Mesendoderm (in vitro differentiated cells): ENCODE measurements at regions not wholly inside any gene's neighbourhood (a gene's known extent, or its start where the extent isn't known, plus 50 kb on each side); places are given as distances from the start of the nearest gene placed in this dataset.
A peak's percentile ranks its signal among the peaks of the same experiment; 100 is the strongest.

Experiments used
- DNase-seq: peaks from one replicate; pipeline ENCODE4 v3.0.0; 2013
- H2AK5ac ChIP-seq: 2 replicates; pipeline ENCODE4 v1.6.1; 2013; ENCODE audit warnings: low read length, inconsistent platforms
- H2BK120ac ChIP-seq: 2 replicates; pipeline ENCODE4 v1.6.1; 2013; ENCODE audit warnings: low read depth, mild to moderate bottlenecking, low read length, moderate library complexity, mixed read lengths
- H2BK15ac ChIP-seq: replicated peaks from 2 replicates; pipeline ENCODE4 v1.6.1; 2013; ENCODE audit warnings: low read depth, mild to moderate bottlenecking, moderate library complexity
- H2BK5ac ChIP-seq: 2 replicates; pipeline ENCODE4 v1.6.1; 2013; ENCODE audit warnings: low read length, inconsistent platforms
- H3K18ac ChIP-seq: 2 replicates; pipeline ENCODE4 v1.6.1; 2013; ENCODE audit warnings: mild to moderate bottlenecking, low read length, mixed read lengths
- H3K23ac ChIP-seq: one replicate; pipeline ENCODE4 v1.6.1; 2013; ENCODE audit warnings: low read length
- H3K27ac ChIP-seq: 2 replicates; pipeline ENCODE4 v1.5.1; 2013; ENCODE audit warnings: low read depth, mild to moderate bottlenecking, inconsistent platforms, low read length, moderate library complexity
- H3K27me3 ChIP-seq: 2 replicates; pipeline ENCODE4 v1.6.1; 2013; ENCODE audit warnings: low read length, control low read depth, mild to moderate bottlenecking, inconsistent platforms; ENCODE audit not compliant: insufficient read depth, poor library complexity
- H3K36me3 ChIP-seq: 2 replicates; pipeline ENCODE4 v1.6.1; 2013; ENCODE audit warnings: low read length, inconsistent platforms; ENCODE audit not compliant: control insufficient read depth, insufficient read depth
- H3K4ac ChIP-seq: one replicate; pipeline ENCODE4 v1.6.1; 2013; ENCODE audit warnings: low read depth, mild to moderate bottlenecking, low read length, moderate library complexity
- H3K4me1 ChIP-seq: 2 replicates; pipeline ENCODE4 v1.6.1; 2013; ENCODE audit warnings: low read depth, low read length, inconsistent platforms; ENCODE audit not compliant: control insufficient read depth
- H3K4me2 ChIP-seq: 2 replicates; pipeline ENCODE4 v1.6.1; 2013; ENCODE audit warnings: low read length
- H3K4me3 ChIP-seq: 2 replicates; pipeline ENCODE4 v1.5.1; 2013; ENCODE audit warnings: mild to moderate bottlenecking, low read length
- H3K56ac ChIP-seq: one replicate; pipeline ENCODE4 v1.6.1; 2013; ENCODE audit warnings: low read length
- H3K79me1 ChIP-seq: 2 replicates; pipeline ENCODE4 v1.6.1; 2013; ENCODE audit warnings: low read length, inconsistent platforms
- H3K79me2 ChIP-seq: 2 replicates; pipeline ENCODE4 v1.6.1; 2013; ENCODE audit warnings: mild to moderate bottlenecking, low read length; ENCODE audit not compliant: control insufficient read depth, insufficient read depth
- H3K9ac ChIP-seq: 2 replicates; pipeline ENCODE4 v1.6.1; 2013; ENCODE audit warnings: low read length, inconsistent platforms
- H4K5ac ChIP-seq: one replicate; pipeline ENCODE4 v1.6.1; 2013; ENCODE audit warnings: low read length
- H4K8ac ChIP-seq: one replicate; pipeline ENCODE4 v1.6.1; 2013; ENCODE audit warnings: low read depth, mild to moderate bottlenecking, control low read depth, low read length, moderate library complexity
- WGBS: extraction: QIAGEN DNeasy Blood & Tissue Kit; methylation state at CpG from one replicate; pipeline ENCODE4 v1.1.7; 2013; ENCODE audit warnings: low lambda C conversion rate, missing lambda C conversion rate; ENCODE audit not compliant: insufficient coverage; ENCODE audit errors: extremely low coverage; 5-methylcytosine and 5-hydroxymethylcytosine counted together

- Histone ChIP-seq H3K4me2 (no peak overlapping the region), H3K36me3 (no peaks in the 10 kb centered on the region), H3K79me1 (no peaks in the 10 kb centered on the region), H2AK5ac (no peak overlapping the region), H2BK15ac (no peak overlapping the region), H3K4me3 (no peak overlapping the region), H2BK120ac (no peak overlapping the region), H3K9ac (no peak overlapping the region), H2BK5ac (no peak overlapping the region), H3K4me1 (no peaks in the 10 kb centered on the region), H4K5ac (no peak overlapping the region), H4K8ac (no peak overlapping the region), H3K56ac (no peak overlapping the region), H3K23ac (no peak overlapping the region), H3K27ac (no peak overlapping the region), H3K27me3 (no peaks in the 10 kb centered on the region), H3K79me2 (no peaks in the 10 kb centered on the region), H3K4ac (no peak overlapping the region), H3K18ac (no peak overlapping the region)
- no peak for DNase-seq
- WGBS: no CpG with 5 or more reads among the region's 7 CpGs
Observed at GRCh38 chr18:57973889-57974288, 70.1 kb upstream of the NEDD4L start.

DNA sequence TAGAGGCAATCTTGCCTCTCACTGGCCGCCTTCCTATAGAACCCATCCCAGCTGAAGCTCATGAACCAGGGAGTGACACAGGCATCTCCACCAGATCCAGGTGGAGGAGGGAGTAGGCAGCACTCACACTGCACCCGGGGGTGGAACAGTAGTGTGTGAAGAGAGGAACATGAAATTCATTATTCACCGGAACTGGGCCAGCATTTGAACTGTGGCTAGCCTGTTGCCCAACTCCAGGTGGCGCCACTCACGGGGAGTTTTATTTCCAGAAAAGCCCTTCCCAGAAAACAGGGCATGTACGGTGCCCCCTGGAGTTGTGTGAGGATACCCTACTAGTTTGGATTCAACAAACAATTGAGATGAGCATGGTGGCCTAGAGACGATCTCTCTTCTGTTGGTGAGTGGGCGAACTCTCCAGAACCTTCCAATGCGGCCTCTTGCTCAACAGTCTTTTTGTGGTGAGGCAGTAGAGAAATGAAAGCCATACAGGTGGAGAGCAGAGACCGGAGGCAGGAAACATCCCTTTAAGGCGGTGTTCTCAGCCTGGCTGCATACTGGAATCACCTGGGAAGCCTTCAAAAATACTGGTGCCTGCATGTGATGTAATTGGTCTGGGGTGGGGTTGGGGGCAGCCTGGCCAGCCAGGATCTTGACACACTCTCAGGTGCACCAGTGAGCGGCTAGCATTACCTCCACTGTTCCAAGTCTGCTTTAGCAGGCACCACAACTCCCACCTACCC, 73.5 kb upstream of the NEDD4L start:
- Histone ChIP-seq H3K4me2 (no peak overlapping the region), H3K4me3 (no peak overlapping the region), H3K27me3 (no peaks in the 10 kb centered on the region), H4K5ac (no peak overlapping the region), H3K56ac (no peak overlapping the region), H3K27ac (no peak overlapping the region), H3K79me2 (no peaks in the 10 kb centered on the region), H3K9ac (no peak overlapping the region), H4K8ac (no peak overlapping the region), H3K4me1 (no peaks in the 10 kb centered on the region), H2AK5ac (no peak overlapping the region), H3K79me1 (no peaks in the 10 kb centered on the region), H3K36me3 (no peaks in the 10 kb centered on the region), H2BK120ac (no peak overlapping the region), H3K23ac (no peak overlapping the region), H3K18ac (no peak overlapping the region), H2BK5ac (no peak overlapping the region), H3K4ac (no peak overlapping the region), H2BK15ac (no peak overlapping the region)
- no CpG with 5 or more reads among the region's 12 CpGs for WGBS
- DNase-seq: peak; percentile 70

DNA sequence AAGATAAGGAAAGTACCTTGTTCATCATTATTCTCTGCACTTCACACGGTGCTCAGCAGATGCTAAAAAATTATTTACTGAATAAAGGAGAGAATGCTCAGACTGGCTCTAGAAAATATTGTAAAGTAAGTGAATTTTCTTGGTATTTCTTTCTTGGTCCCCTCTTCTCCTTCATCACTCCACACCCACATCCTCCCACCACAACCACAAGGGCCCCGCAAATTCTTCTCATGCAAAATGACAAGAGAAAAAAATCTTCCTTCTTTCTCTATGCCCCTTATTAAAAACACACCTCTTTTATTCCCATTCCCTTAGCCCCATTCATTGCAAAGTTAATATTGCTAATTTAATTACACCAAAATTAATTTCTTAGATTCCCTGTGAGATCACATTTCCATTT, 74.2 kb upstream of the NEDD4L start:
- Histone ChIP-seq H3K4ac (no peak overlapping the region), H3K79me2 (no peaks in the 10 kb centered on the region), H3K23ac (no peak overlapping the region), H3K9ac (no peak overlapping the region), H3K4me3 (no peak overlapping the region), H3K18ac (no peak overlapping the region), H2BK15ac (no peak overlapping the region), H4K5ac (no peak overlapping the region), H3K4me1 (no peaks in the 10 kb centered on the region), H3K36me3 (no peaks in the 10 kb centered on the region), H3K4me2 (no peak overlapping the region), H3K27me3 (no peaks in the 10 kb centered on the region), H2BK120ac (no peak overlapping the region), H3K56ac (no peak overlapping the region), H3K27ac (no peak overlapping the region), H2BK5ac (no peak overlapping the region), H2AK5ac (no peak overlapping the region), H3K79me1 (no peaks in the 10 kb centered on the region), H4K8ac (no peak overlapping the region)
- DNase-seq: no peak
- no CpG with 5 or more reads among the region's 2 CpGs for WGBS

DNA sequence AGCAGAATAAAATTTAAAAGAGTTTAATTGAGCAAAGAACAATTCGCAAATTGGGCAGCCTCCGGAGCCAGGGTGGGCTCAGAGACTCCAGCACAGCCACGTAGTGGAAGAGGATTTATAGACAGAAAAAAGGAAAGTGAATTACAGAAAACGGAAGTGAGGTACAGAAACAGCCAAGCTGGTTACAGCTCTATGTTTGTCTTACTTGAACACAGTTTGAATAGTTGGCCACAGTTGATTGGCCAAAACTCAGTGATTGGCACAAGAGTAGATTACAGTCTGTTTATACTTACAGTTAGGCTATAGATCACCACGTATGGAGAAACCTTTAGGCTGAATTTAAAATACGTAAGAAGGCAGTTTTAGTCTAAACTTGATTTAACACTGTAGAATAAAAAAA, 78.8 kb upstream of the NEDD4L start:
- no peak overlapping the region for H3K23ac ChIP-seq
- DNase-seq: no peak
- no peaks in the 10 kb centered on the region for H3K27me3 ChIP-seq
- H3K27ac ChIP-seq: no peak overlapping the region
- no peak overlapping the region for H4K8ac ChIP-seq
- H2BK120ac ChIP-seq: no peak overlapping the region
- no peaks in the 10 kb centered on the region for H3K79me1 ChIP-seq
- no peak overlapping the region for H3K4me3 ChIP-seq
- no peak overlapping the region for H3K56ac ChIP-seq
- no peak overlapping the region for H3K4me2 ChIP-seq
- no peak overlapping the region for H3K9ac ChIP-seq
- H3K4ac ChIP-seq: no peak overlapping the region
- H3K18ac ChIP-seq: no peak overlapping the region
- H4K5ac ChIP-seq: no peak overlapping the region
- no peaks in the 10 kb centered on the region for H3K79me2 ChIP-seq
- no peak overlapping the region for H2BK5ac ChIP-seq
- no peak overlapping the region for H2AK5ac ChIP-seq
- no peaks in the 10 kb centered on the region for H3K4me1 ChIP-seq
- no peak overlapping the region for H2BK15ac ChIP-seq
- no peaks in the 10 kb centered on the region for H3K36me3 ChIP-seq
- no CpG with 5 or more reads among the region's 6 CpGs for WGBS

GRCh38 chr18:57961876-57962505, 82.0 kb upstream of the NEDD4L start:
- no peak for DNase-seq
- no peak overlapping the region for H3K27ac ChIP-seq
- H3K56ac ChIP-seq: no peak overlapping the region
- no peak overlapping the region for H4K5ac ChIP-seq
- H3K79me1 ChIP-seq: no peaks in the 10 kb centered on the region
- H3K4me1 ChIP-seq: no peaks in the 10 kb centered on the region
- H3K9ac ChIP-seq: no peak overlapping the region
- H3K4me2 ChIP-seq: no peak overlapping the region
- H2BK15ac ChIP-seq: no peak overlapping the region
- H2BK120ac ChIP-seq: no peak overlapping the region
- H3K18ac ChIP-seq: no peak overlapping the region
- H3K79me2 ChIP-seq: no peaks in the 10 kb centered on the region
- no peak overlapping the region for H3K4me3 ChIP-seq
- H3K36me3 ChIP-seq: no peaks in the 10 kb centered on the region
- H2BK5ac ChIP-seq: no peak overlapping the region
- no peak overlapping the region for H2AK5ac ChIP-seq
- no CpG with 5 or more reads among the region's 1 CpG for WGBS
- H3K23ac ChIP-seq: no peak overlapping the region
- no peak overlapping the region for H4K8ac ChIP-seq
- no peak overlapping the region for H3K4ac ChIP-seq
- H3K27me3 ChIP-seq: no peaks in the 10 kb centered on the region

GRCh38 chr18:57961411-57961810, 82.6 kb upstream of the NEDD4L start:
- Histone ChIP-seq H3K4ac (no peak overlapping the region), H2BK5ac (no peak overlapping the region), H2BK15ac (no peak overlapping the region), H4K8ac (no peak overlapping the region), H3K23ac (no peak overlapping the region), H3K18ac (no peak overlapping the region), H3K4me2 (no peak overlapping the region), H3K79me2 (no peaks in the 10 kb centered on the region), H3K4me3 (no peak overlapping the region), H2AK5ac (no peak overlapping the region), H3K27me3 (no peaks in the 10 kb centered on the region), H3K79me1 (no peaks in the 10 kb centered on the region), H3K36me3 (no peaks in the 10 kb centered on the region), H3K9ac (no peak overlapping the region), H3K56ac (no peak overlapping the region), H3K27ac (no peak overlapping the region), H4K5ac (no peak overlapping the region), H3K4me1 (no peaks in the 10 kb centered on the region), H2BK120ac (no peak overlapping the region)
- DNase-seq: no peak
